ENCODE measurements at regions not wholly inside any gene's neighbourhood (a gene's known extent, or its start where the extent isn't known, plus 50 kb on each side); places are given as distances from the start of the nearest gene placed in this dataset.

- H3K23ac ChIP-seq (ENCODE audit: low read length), result no peak overlapping the region
- H2BK120ac ChIP-seq (ENCODE audit: insufficient read depth, low read length, poor library complexity), result no peak overlapping the region
- H3K36me3 ChIP-seq (ENCODE audit: control insufficient read depth in 1 of 2, insufficient read depth in 2 of 2, low read length in 2 of 2), result no peaks in the 10 kb centered on the region
- H3K9ac ChIP-seq (ENCODE audit: low read length), result no peak overlapping the region
- no peak overlapping the region for H4K12ac ChIP-seq (ENCODE audit: low read depth, low read length)
- H3K27ac ChIP-seq (ENCODE audit: low read depth, low read length), result no peak overlapping the region
- H3K27me3 ChIP-seq (ENCODE audit: insufficient read depth, low read length), result no peaks in the 10 kb centered on the region
- no peaks in the 10 kb centered on the region for H3K79me2 ChIP-seq (ENCODE audit: control insufficient read depth, insufficient read depth, low read length, poor library complexity)
- H3K14ac ChIP-seq (ENCODE audit: low read length), result no peak overlapping the region
- H3K18ac ChIP-seq (ENCODE audit: low read length), result no peak overlapping the region
- no peak overlapping the region for H2BK12ac ChIP-seq (ENCODE audit: low read length)
- H3K4me2 ChIP-seq (ENCODE audit: low read length), result no peak overlapping the region
- no peak overlapping the region for H4K91ac ChIP-seq (ENCODE audit: low read depth, low read length)
- H2AFZ ChIP-seq (ENCODE audit: insufficient read depth, low read length, poor library complexity), result no peak overlapping the region
- no peak overlapping the region for H3K4ac ChIP-seq (ENCODE audit: low read depth, low read length)
- H2BK5ac ChIP-seq (ENCODE audit: low read depth, low read length, poor library complexity), result no peak overlapping the region
- H3K4me3 ChIP-seq (ENCODE audit: low read depth, low read length), result no peak overlapping the region
- H3K79me1 ChIP-seq (ENCODE audit: low read length), result no peaks in the 10 kb centered on the region
- H4K8ac ChIP-seq (ENCODE audit: low read depth, low read length), result no peak overlapping the region
- no peak for DNase-seq
- no peaks in the 10 kb centered on the region for H3K9me3 ChIP-seq (ENCODE audit: insufficient read depth, low read depth, low read length)
- no peak overlapping the region for H2AK5ac ChIP-seq (ENCODE audit: low read length)
- H3K4me1 ChIP-seq (ENCODE audit: control insufficient read depth in 1 of 2, insufficient read depth in 2 of 2, low read length in 2 of 2), result no peaks in the 10 kb centered on the region
- no CpG with 5 or more reads among the region's 2 CpGs for WGBS (ENCODE audit: extremely low coverage, insufficient coverage, insufficient read length)
Measured at GRCh38 chr2:41703123-41703522, 344.7 kb upstream of the PKDCC start.

- Histone ChIP-seq H3K4me3 (ENCODE audit: low read depth, low read length) (no peak overlapping the region), H2BK12ac (ENCODE audit: low read length) (no peak overlapping the region), H3K9ac (ENCODE audit: low read length) (no peak overlapping the region), H3K23ac (ENCODE audit: low read length) (no peak overlapping the region), H3K4me1 (ENCODE audit: control insufficient read depth in 1 of 2, insufficient read depth in 2 of 2, low read length in 2 of 2) (no peaks in the 10 kb centered on the region), H3K27ac (ENCODE audit: low read depth, low read length) (no peak overlapping the region), H2BK120ac (ENCODE audit: insufficient read depth, low read length, poor library complexity) (no peak overlapping the region), H4K8ac (ENCODE audit: low read depth, low read length) (no peak overlapping the region), H2AFZ (ENCODE audit: insufficient read depth, low read length, poor library complexity) (no peak overlapping the region), H3K79me2 (ENCODE audit: control insufficient read depth, insufficient read depth, low read length, poor library complexity) (no peaks in the 10 kb centered on the region), H3K36me3 (ENCODE audit: control insufficient read depth in 1 of 2, insufficient read depth in 2 of 2, low read length in 2 of 2) (no peaks in the 10 kb centered on the region), H3K9me3 (ENCODE audit: insufficient read depth, low read depth, low read length) (no peaks in the 10 kb centered on the region), H4K91ac (ENCODE audit: low read depth, low read length) (no peak overlapping the region), H3K79me1 (ENCODE audit: low read length) (no peaks in the 10 kb centered on the region), H3K4ac (ENCODE audit: low read depth, low read length) (no peak overlapping the region), H3K27me3 (ENCODE audit: insufficient read depth, low read length) (no peaks in the 10 kb centered on the region), H3K14ac (ENCODE audit: low read length) (no peak overlapping the region), H2AK5ac (ENCODE audit: low read length) (no peak overlapping the region), H3K18ac (ENCODE audit: low read length) (no peak overlapping the region), H2BK5ac (ENCODE audit: low read depth, low read length, poor library complexity) (no peak overlapping the region), H4K12ac (ENCODE audit: low read depth, low read length) (no peak overlapping the region), H3K4me2 (ENCODE audit: low read length) (no peak overlapping the region)
- no CpG with 5 or more reads among the region's 4 CpGs for WGBS (ENCODE audit: extremely low coverage, insufficient coverage, insufficient read length)
- DNase-seq, result no peak
Measured at GRCh38 chr2:41705634-41706033, 342.2 kb upstream of the PKDCC start.

- Histone ChIP-seq H3K27me3 (ENCODE audit: insufficient read depth, low read length) (no peaks in the 10 kb centered on the region), H2BK120ac (ENCODE audit: insufficient read depth, low read length, poor library complexity) (no peak overlapping the region), H3K36me3 (ENCODE audit: control insufficient read depth in 1 of 2, insufficient read depth in 2 of 2, low read length in 2 of 2) (no peaks in the 10 kb centered on the region), H3K9ac (ENCODE audit: low read length) (no peak overlapping the region), H3K18ac (ENCODE audit: low read length) (no peak overlapping the region), H4K12ac (ENCODE audit: low read depth, low read length) (no peak overlapping the region), H3K4me2 (ENCODE audit: low read length) (no peak overlapping the region), H3K4me1 (ENCODE audit: control insufficient read depth in 1 of 2, insufficient read depth in 2 of 2, low read length in 2 of 2) (no peaks in the 10 kb centered on the region), H2AK5ac (ENCODE audit: low read length) (no peak overlapping the region), H3K79me1 (ENCODE audit: low read length) (no peaks in the 10 kb centered on the region), H2AFZ (ENCODE audit: insufficient read depth, low read length, poor library complexity) (no peak overlapping the region), H3K4ac (ENCODE audit: low read depth, low read length) (no peak overlapping the region), H3K14ac (ENCODE audit: low read length) (no peak overlapping the region), H3K4me3 (ENCODE audit: low read depth, low read length) (no peak overlapping the region), H3K9me3 (ENCODE audit: insufficient read depth, low read depth, low read length) (no peaks in the 10 kb centered on the region), H2BK12ac (ENCODE audit: low read length) (no peak overlapping the region), H2BK5ac (ENCODE audit: low read depth, low read length, poor library complexity) (no peak overlapping the region), H3K27ac (ENCODE audit: low read depth, low read length) (no peak overlapping the region), H3K23ac (ENCODE audit: low read length) (no peak overlapping the region), H4K91ac (ENCODE audit: low read depth, low read length) (no peak overlapping the region), H4K8ac (ENCODE audit: low read depth, low read length) (no peak overlapping the region), H3K79me2 (ENCODE audit: control insufficient read depth, insufficient read depth, low read length, poor library complexity) (no peaks in the 10 kb centered on the region)
- no peak for DNase-seq
- WGBS (ENCODE audit: extremely low coverage, insufficient coverage, insufficient read length), result no CpG with 5 or more reads among the region's 2 CpGs
Measured at GRCh38 chr2:41706286-41706685, 341.5 kb upstream of the PKDCC start.

- no peak overlapping the region for H4K91ac ChIP-seq (ENCODE audit: low read depth, low read length)
- no peaks in the 10 kb centered on the region for H3K27me3 ChIP-seq (ENCODE audit: insufficient read depth, low read length)
Measured at GRCh38 chr2:41707790-41708451, 339.9 kb upstream of the PKDCC start.

More at GRCh38 chr2:41707790-41708451, 339.9 kb upstream of the PKDCC start:
- Histone ChIP-seq H2AK5ac (ENCODE audit: low read length) (no peak overlapping the region), H4K8ac (ENCODE audit: low read depth, low read length) (no peak overlapping the region), H3K4me3 (ENCODE audit: low read depth, low read length) (no peak overlapping the region), H3K18ac (ENCODE audit: low read length) (no peak overlapping the region), H3K23ac (ENCODE audit: low read length) (no peak overlapping the region), H3K4me1 (ENCODE audit: control insufficient read depth in 1 of 2, insufficient read depth in 2 of 2, low read length in 2 of 2) (no peaks in the 10 kb centered on the region), H4K12ac (ENCODE audit: low read depth, low read length) (no peak overlapping the region), H2BK5ac (ENCODE audit: low read depth, low read length, poor library complexity) (no peak overlapping the region), H3K4me2 (ENCODE audit: low read length) (no peak overlapping the region), H3K9ac (ENCODE audit: low read length) (no peak overlapping the region), H2BK12ac (ENCODE audit: low read length) (no peak overlapping the region), H3K14ac (ENCODE audit: low read length) (no peak overlapping the region), H2BK120ac (ENCODE audit: insufficient read depth, low read length, poor library complexity) (no peak overlapping the region), H3K79me2 (ENCODE audit: control insufficient read depth, insufficient read depth, low read length, poor library complexity) (no peaks in the 10 kb centered on the region), H3K79me1 (ENCODE audit: low read length) (no peaks in the 10 kb centered on the region), H3K36me3 (ENCODE audit: control insufficient read depth in 1 of 2, insufficient read depth in 2 of 2, low read length in 2 of 2) (no peaks in the 10 kb centered on the region), H2AFZ (ENCODE audit: insufficient read depth, low read length, poor library complexity) (no peak overlapping the region), H3K9me3 (ENCODE audit: insufficient read depth, low read depth, low read length) (no peaks in the 10 kb centered on the region), H3K27ac (ENCODE audit: low read depth, low read length) (no peak overlapping the region), H3K4ac (ENCODE audit: low read depth, low read length) (no peak overlapping the region)
- DNase-seq, result no peak
- WGBS (ENCODE audit: extremely low coverage, insufficient coverage, insufficient read length), result no CpG with 5 or more reads among the region's 10 CpGs

Data from trophoblast cell (in vitro differentiated cells and primary cell).